Right atrium auricular region (tissue), 2 donors: ENCODE measurements at regions not wholly inside any gene's neighbourhood (a gene's known extent, or its start where the extent isn't known, plus 50 kb on each side); places are given as distances from the start of the nearest gene placed in this dataset.

Experiments
- DNase-seq: peaks from one replicate; pipeline ENCODE4 v3.0.0-alpha.2; 2019; ENCODE audit warnings: low spot score
- H3K27ac ChIP-seq, 2 donors: fragments of 200-600 bp; sonication (generic); 1 replicate in 1 of 2; 2 replicates in 1 of 2; pipeline ENCODE4 v1.5.1; 2016 to 2019
- H3K27me3 ChIP-seq, 2 donors: fragments of 200-600 bp; sonication (generic); one replicate each; pipeline versions ENCODE4 v1.5.1 to v1.6.0; 2017 to 2019
- H3K36me3 ChIP-seq: fragments of 200-600 bp; sonication (generic); one replicate; pipeline ENCODE4 v1.5.1; 2016
- H3K4me1 ChIP-seq, 2 donors: fragments of 200-600 bp; sonication (generic); one replicate each; pipeline versions ENCODE4 v1.5.1 to v1.6.0; 2017 to 2019
- H3K4me3 ChIP-seq, 2 donors: fragments of 200-600 bp; sonication (generic); 1 replicate in 1 of 2; 2 replicates in 1 of 2; pipeline ENCODE4 v1.5.1; 2017 to 2019; ENCODE audit warnings: mild to moderate bottlenecking in 1 of 2, moderate library complexity in 1 of 2
- H3K9me3 ChIP-seq, 2 donors: fragments of 200-600 bp; sonication (generic); one replicate each; pipeline ENCODE4 v1.5.1; 2019
- CTCF ChIP-seq, 2 donors: fragments of 200-600 bp; sonication (generic); IDR thresholded peaks; one replicate each; pipeline ENCODE4 v1.5.1; 2019; ENCODE audit warnings: antibody characterized with exemption in 2 of 2

- Histone ChIP-seq H3K4me1 (no peaks in the 10 kb centered on the region), H3K9me3 (no peaks in the 10 kb centered on the region), H3K27me3 (no peaks in the 10 kb centered on the region), H3K36me3 (no peaks in the 10 kb centered on the region), H3K27ac (no peak overlapping the region), H3K4me3 (no peak overlapping the region)
- DNase-seq, result no peak
- no peak for TF ChIP-seq CTCF (IDR thresholded peaks at IDR 0.05)
Measured at GRCh38 chr13:84563611-84564010, 681.3 kb upstream of the SLITRK1 start.

- Histone ChIP-seq H3K27me3 (no peaks in the 10 kb centered on the region), H3K9me3 (no peaks in the 10 kb centered on the region), H3K36me3 (no peaks in the 10 kb centered on the region), H3K27ac (no peak overlapping the region), H3K4me3 (no peak overlapping the region), H3K4me1 (no peaks in the 10 kb centered on the region)
- DNase-seq, result no peak
- no peak for TF ChIP-seq CTCF (IDR thresholded peaks at IDR 0.05)
Measured at GRCh38 chr13:84553227-84553626, 671.0 kb upstream of the SLITRK1 start.

- no peaks in the 10 kb centered on the region for H3K27me3 ChIP-seq
- no peaks in the 10 kb centered on the region for H3K36me3 ChIP-seq
- no peaks in the 10 kb centered on the region for H3K9me3 ChIP-seq
- no peak overlapping the region for H3K4me3 ChIP-seq
- DNase-seq, result no peak
- no peak overlapping the region for H3K27ac ChIP-seq
- TF ChIP-seq CTCF (IDR thresholded peaks at IDR 0.05), result no peak
- H3K4me1 ChIP-seq, result no peaks in the 10 kb centered on the region
Measured at GRCh38 chr13:84543962-84544361, 661.7 kb upstream of the SLITRK1 start.

- no peaks in the 10 kb centered on the region for H3K27me3 ChIP-seq
- H3K36me3 ChIP-seq, result no peaks in the 10 kb centered on the region
- no peaks in the 10 kb centered on the region for H3K4me1 ChIP-seq
- no peak overlapping the region for H3K27ac ChIP-seq
- DNase-seq, result no peak
- TF ChIP-seq CTCF (IDR thresholded peaks at IDR 0.05), result no peak
- no peak overlapping the region for H3K4me3 ChIP-seq
- H3K9me3 ChIP-seq, result no peaks in the 10 kb centered on the region
Measured at GRCh38 chr13:84542348-84542747, 660.1 kb upstream of the SLITRK1 start.

GRCh38 chr13:84536906-84537305, 654.6 kb upstream of the SLITRK1 start:
- H3K4me1 ChIP-seq, result no peaks in the 10 kb centered on the region
- DNase-seq, result no peak
- no peaks in the 10 kb centered on the region for H3K27me3 ChIP-seq
- H3K4me3 ChIP-seq, result no peak overlapping the region
- no peaks in the 10 kb centered on the region for H3K36me3 ChIP-seq
- no peaks in the 10 kb centered on the region for H3K9me3 ChIP-seq
- H3K27ac ChIP-seq, result no peak overlapping the region
- TF ChIP-seq CTCF (IDR thresholded peaks at IDR 0.05), result no peak

GRCh38 chr13:84528408-84529070, 646.3 kb upstream of the SLITRK1 start:
- TF ChIP-seq CTCF (IDR thresholded peaks at IDR 0.05), result no peak
- H3K27me3 ChIP-seq, result no peaks in the 10 kb centered on the region
- no peaks in the 10 kb centered on the region for H3K9me3 ChIP-seq
- no peaks in the 10 kb centered on the region for H3K36me3 ChIP-seq
- H3K27ac ChIP-seq, result no peak overlapping the region
- H3K4me3 ChIP-seq, result no peak overlapping the region
- no peak for DNase-seq
- H3K4me1 ChIP-seq, result no peaks in the 10 kb centered on the region
